ENCODE measurements at regions not wholly inside any gene's neighbourhood (a gene's known extent, or its start where the extent isn't known, plus 50 kb on each side); places are given as distances from the start of the nearest gene placed in this dataset.

DNA sequence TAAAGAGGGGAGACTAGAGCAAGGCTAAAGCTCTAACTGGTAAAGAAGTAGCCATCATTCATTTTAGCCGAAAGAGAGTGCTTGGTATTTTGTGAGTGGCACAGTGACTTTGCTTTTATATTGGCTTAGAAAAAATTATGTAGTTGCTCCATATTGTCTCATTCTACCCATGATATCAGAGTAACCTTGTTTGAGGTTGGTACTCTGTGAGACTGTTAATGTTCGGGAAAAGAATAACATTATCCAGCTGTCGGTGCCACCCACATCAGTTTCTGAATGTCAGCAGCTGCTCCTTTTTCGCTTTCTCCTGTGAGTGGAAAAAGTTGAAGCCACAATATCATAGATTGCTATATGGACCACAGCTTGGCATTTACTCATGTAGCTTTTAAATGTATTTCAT, 376.4 kb upstream of the KCNN2 start:
- H3K27me3 ChIP-seq (replicated peaks; ENCODE audit: control insufficient read depth, insufficient read depth, low read length), result no peaks in the 10 kb centered on the region
- no peaks in the 10 kb centered on the region for H3K36me3 ChIP-seq (ENCODE audit: control insufficient read depth, insufficient read depth, low read length)
- DNase-seq (ENCODE audit: extremely low read depth, insufficient read length), result no peak
- TF ChIP-seq, protein P1, sequence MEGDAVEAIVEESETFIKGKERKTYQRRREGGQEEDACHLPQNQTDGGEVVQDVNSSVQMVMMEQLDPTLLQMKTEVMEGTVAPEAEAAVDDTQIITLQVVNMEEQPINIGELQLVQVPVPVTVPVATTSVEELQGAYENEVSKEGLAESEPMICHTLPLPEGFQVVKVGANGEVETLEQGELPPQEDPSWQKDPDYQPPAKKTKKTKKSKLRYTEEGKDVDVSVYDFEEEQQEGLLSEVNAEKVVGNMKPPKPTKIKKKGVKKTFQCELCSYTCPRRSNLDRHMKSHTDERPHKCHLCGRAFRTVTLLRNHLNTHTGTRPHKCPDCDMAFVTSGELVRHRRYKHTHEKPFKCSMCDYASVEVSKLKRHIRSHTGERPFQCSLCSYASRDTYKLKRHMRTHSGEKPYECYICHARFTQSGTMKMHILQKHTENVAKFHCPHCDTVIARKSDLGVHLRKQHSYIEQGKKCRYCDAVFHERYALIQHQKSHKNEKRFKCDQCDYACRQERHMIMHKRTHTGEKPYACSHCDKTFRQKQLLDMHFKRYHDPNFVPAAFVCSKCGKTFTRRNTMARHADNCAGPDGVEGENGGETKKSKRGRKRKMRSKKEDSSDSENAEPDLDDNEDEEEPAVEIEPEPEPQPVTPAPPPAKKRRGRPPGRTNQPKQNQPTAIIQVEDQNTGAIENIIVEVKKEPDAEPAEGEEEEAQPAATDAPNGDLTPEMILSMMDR (IDR thresholded peaks at IDR 0.05; ENCODE audit: insufficient read depth, low read length, poor library complexity, severe bottlenecking), result no peak
- no peak overlapping the region for H3K4me3 ChIP-seq (replicated peaks; ENCODE audit: low read depth, low read length)

DNA sequence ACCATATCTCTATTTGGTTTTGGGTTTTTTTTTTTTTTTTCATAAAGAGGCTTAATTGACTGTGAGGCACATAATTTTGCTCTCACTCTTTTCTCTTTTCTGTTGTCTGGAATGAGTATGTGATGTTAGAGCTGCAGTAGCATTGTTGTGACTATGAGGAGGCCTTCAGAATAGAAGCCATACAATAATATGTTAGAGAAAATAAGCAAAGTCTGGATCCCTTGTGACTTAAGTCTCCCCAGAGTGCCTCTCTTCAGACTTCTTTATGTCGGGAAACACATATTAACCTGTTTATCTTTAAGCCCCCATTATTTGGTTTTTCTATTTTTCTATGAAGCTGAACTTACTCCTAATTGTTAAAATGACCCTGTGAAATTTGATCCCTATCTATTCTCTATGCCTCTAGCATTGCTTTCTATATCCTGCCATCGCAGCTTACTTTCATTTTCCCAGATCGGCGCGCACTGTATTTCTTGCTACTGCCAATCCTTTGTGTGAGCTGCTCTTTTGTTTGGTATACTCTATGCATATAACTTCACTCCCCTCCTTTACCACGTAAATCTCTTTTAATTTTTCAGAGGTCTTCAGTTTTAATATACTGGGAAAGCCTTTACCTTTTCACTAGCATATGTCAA, 372.5 kb upstream of the KCNN2 start:
- no peaks in the 10 kb centered on the region for H3K27me3 ChIP-seq (replicated peaks; ENCODE audit: control insufficient read depth, insufficient read depth, low read length)
- H3K4me3 ChIP-seq (replicated peaks; ENCODE audit: low read depth, low read length), result no peak overlapping the region
- no peaks in the 10 kb centered on the region for H3K36me3 ChIP-seq (ENCODE audit: control insufficient read depth, insufficient read depth, low read length)
- no peak for DNase-seq (ENCODE audit: extremely low read depth, insufficient read length)
- TF ChIP-seq, protein P1 (IDR thresholded peaks at IDR 0.05; ENCODE audit: insufficient read depth, low read length, poor library complexity, severe bottlenecking), result no peak

DNA sequence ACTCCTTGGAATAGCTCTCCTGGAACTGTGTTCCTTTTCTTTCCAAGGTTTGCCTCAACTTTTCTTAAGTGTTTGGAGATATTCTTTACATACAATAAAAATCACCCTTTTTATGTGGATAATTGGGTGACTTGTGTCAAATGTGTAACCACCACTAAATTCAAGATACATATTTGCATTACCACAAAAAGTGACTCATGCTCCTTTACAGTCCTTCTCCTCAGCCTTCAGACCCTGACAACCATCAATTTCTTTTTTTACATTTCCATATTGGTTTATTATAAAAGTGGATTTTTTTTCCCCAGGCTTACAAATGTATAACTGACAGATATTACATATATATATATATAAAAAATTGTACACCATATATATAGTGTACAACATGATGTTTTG, 372.0 kb upstream of the KCNN2 start:
- TF ChIP-seq, protein P1 (IDR thresholded peaks at IDR 0.05; ENCODE audit: insufficient read depth, low read length, poor library complexity, severe bottlenecking), result no peak
- Histone ChIP-seq H3K4me3 (replicated peaks; ENCODE audit: low read depth, low read length) (no peak overlapping the region), H3K27me3 (replicated peaks; ENCODE audit: control insufficient read depth, insufficient read depth, low read length) (no peaks in the 10 kb centered on the region), H3K36me3 (ENCODE audit: control insufficient read depth, insufficient read depth, low read length) (no peaks in the 10 kb centered on the region)
- DNase-seq (ENCODE audit: extremely low read depth, insufficient read length), result no peak

DNA sequence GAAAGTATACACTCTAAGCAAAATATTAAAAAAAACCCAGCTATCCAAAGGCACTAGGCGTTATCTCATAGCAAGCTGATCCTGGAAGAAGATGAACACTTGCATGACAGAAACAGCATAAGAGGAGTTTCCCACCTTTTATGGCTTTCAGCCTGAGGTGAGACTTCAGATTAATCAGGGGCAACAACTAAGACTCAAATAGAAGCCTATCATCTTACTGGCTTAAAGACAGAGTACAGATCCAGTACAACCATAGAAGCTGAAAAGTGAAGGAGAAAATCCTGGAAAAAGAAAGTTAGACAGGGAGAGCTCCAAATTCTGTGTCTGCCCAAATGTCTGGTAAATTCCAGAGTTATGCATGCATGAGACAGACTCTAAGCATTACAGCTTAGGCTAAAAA, 360.8 kb upstream of the KCNN2 start:
- Histone ChIP-seq H3K36me3 (ENCODE audit: control insufficient read depth, insufficient read depth, low read length) (no peaks in the 10 kb centered on the region), H3K27me3 (replicated peaks; ENCODE audit: control insufficient read depth, insufficient read depth, low read length) (no peaks in the 10 kb centered on the region), H3K4me3 (replicated peaks; ENCODE audit: low read depth, low read length) (no peak overlapping the region)
- TF ChIP-seq, protein P1 (IDR thresholded peaks at IDR 0.05; ENCODE audit: insufficient read depth, low read length, poor library complexity, severe bottlenecking), result no peak
- DNase-seq (ENCODE audit: extremely low read depth, insufficient read length), result no peak

DNA sequence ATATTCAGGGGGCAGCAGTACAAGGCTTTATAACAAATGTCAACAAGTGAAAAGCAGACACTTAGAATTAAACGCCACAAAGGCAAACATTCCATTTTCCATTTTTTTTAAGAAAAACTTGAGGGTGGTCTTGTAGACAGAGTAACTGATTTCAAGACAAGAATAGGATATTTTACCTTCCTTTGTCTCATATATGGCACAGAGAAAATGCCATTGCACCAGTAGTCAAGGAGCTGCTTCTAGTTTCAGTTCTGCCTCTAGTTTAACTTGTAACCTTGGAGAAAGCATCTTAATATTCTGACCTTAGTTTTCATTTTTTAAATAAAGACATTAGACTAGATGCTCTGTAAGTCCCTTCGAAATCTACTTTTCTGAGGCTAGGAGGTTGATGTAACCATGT, 355.3 kb upstream of the KCNN2 start:
- DNase-seq (ENCODE audit: extremely low read depth, insufficient read length), result no peak
- no peaks in the 10 kb centered on the region for H3K36me3 ChIP-seq (ENCODE audit: control insufficient read depth, insufficient read depth, low read length)
- H3K27me3 ChIP-seq (replicated peaks; ENCODE audit: control insufficient read depth, insufficient read depth, low read length), result no peaks in the 10 kb centered on the region
- no peak overlapping the region for H3K4me3 ChIP-seq (replicated peaks; ENCODE audit: low read depth, low read length)
- TF ChIP-seq, protein P1 (IDR thresholded peaks at IDR 0.05; ENCODE audit: insufficient read depth, low read length, poor library complexity, severe bottlenecking), result no peak

DNA sequence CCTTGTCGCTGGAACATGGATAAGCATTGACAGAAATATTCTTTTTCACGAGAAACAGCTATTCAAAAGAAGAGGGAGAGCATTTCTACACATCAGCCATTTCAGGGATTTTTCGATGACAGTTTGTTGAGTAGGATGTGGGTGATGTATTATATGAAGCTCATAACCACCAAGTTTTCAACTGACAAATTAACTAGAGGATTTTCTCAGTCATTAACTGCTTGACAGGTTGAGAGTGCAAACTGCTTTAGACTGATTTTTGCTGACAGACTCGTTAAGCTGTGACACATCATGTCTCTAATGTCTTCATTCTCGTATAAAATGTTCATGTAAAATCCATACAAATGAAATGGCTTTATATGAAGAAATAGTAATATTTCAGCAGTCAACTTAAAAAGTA, 354.2 kb upstream of the KCNN2 start:
- H3K27me3 ChIP-seq (replicated peaks; ENCODE audit: control insufficient read depth, insufficient read depth, low read length), result no peaks in the 10 kb centered on the region
- H3K4me3 ChIP-seq (replicated peaks; ENCODE audit: low read depth, low read length), result no peak overlapping the region
- TF ChIP-seq, protein P1 (IDR thresholded peaks at IDR 0.05; ENCODE audit: insufficient read depth, low read length, poor library complexity, severe bottlenecking), result no peak
- no peak for DNase-seq (ENCODE audit: extremely low read depth, insufficient read length)
- no peaks in the 10 kb centered on the region for H3K36me3 ChIP-seq (ENCODE audit: control insufficient read depth, insufficient read depth, low read length)
